ENCODE measurements at regions not wholly inside any gene's neighbourhood (a gene's known extent, or its start where the extent isn't known, plus 50 kb on each side); places are given as distances from the start of the nearest gene placed in this dataset.

DNA sequence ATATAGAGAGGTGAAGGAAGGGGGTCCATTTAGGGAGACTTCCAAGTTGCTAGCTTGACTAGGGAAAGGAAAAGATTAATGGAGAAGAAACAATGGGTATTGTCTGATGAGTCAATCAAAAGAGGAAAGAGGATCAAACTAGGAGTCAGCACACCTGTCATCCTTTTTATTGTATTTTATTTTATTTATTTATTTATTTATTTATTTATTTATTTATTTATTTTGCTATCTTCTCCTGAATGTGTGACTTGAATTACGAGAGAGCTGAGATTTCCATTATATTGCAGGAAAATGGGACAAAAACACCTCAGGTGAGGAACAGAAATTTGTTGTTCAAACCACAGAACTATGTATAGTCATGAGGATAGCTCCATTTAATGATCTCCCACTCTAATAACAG lies 58.9 kb downstream of the NUDT11 start:
- DNase-seq, result no peak

DNA sequence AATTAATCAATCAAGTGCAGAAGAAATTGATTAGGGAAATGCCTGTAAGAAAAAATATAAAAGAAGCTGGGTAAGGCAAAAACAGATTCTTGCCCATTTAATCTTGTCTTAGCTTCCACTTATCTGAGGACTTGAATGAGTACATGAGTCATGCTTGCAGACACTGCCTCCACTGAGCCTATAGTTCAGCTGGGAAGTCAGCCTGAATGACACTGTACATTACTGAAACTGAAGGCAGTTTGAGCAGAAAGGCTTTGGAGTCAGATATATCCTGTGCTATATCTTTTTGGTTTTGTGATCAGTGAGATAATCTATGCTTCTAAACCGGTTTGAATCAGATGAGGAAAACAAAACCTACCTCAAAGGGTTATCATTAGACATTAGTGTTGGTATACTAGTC lies 61.3 kb downstream of the NUDT11 start:
- peak in 1 of 5 experiments; percentile 50 for DNase-seq

DNA sequence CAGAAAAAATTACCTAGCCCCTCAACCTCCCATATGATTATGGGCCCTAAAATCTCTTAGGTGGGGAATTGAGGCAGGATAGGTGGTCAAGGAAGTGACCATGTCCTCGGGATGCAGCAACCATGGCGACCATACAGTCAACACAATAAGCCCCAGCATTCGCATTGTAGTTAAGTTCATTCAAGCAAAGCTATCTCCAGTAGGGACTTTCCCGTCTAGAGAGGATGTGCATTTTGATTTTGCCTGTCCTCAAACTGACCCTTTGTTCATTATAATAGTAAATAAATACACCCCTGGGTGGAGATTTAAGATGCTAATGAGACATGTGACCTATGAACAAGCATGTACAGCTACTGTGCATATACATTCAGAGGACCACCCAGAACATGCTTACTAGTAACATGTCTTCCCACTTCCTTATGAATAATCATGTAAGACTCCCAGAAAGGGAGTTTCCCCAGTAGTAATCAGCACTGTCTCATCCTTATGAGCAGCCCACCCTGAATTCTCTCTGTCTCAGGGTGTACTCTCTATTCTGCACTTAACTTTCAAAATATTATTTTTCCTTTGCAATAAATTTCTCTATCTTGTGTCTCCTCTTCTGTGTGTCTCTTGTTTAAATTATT lies 74.3 kb downstream of the NUDT11 start:
- no peak for DNase-seq

DNA sequence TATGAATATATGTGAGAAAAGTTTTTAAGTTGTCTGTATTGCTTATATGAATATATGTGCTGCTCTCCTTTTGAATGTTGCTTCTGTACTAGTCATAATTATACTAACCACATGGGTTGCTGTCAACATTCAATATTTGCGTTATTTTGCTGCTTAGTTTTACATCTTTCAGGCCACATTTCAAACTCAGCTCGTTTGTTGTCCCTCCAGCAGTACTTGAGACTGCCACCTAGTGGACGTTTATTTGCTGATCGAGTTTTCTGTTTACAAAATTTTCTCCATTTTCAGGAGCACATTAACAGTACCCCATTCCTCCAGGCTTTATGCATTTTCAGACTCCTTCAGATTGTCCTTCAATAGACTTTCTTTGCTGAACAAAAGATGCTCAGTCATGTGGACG lies 75.8 kb downstream of the NUDT11 start:
- DNase-seq, result peak in 2 of 5 experiments; percentile 7 to 57

DNA sequence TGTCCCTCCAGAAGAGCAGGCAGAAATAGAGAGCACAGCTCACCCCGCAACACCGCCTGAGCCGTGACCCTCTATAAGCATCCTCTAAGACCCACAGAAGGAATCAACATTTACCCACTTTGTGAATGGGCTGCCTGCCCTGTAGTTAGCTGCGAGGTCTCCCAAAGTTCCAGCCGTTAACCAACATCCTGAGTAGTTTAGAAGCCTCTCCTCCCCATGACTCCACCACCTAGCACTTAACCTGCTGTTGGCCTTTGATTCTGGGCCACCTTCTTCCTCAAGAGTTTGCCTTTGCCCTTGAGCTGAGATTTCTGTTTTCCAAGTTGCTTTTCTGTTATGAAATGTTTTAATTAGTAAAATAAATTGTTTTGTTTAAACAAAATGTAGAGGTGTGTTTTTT lies 75.8 kb downstream of the NUDT10 start:
- DNase-seq, result no peak

DNA sequence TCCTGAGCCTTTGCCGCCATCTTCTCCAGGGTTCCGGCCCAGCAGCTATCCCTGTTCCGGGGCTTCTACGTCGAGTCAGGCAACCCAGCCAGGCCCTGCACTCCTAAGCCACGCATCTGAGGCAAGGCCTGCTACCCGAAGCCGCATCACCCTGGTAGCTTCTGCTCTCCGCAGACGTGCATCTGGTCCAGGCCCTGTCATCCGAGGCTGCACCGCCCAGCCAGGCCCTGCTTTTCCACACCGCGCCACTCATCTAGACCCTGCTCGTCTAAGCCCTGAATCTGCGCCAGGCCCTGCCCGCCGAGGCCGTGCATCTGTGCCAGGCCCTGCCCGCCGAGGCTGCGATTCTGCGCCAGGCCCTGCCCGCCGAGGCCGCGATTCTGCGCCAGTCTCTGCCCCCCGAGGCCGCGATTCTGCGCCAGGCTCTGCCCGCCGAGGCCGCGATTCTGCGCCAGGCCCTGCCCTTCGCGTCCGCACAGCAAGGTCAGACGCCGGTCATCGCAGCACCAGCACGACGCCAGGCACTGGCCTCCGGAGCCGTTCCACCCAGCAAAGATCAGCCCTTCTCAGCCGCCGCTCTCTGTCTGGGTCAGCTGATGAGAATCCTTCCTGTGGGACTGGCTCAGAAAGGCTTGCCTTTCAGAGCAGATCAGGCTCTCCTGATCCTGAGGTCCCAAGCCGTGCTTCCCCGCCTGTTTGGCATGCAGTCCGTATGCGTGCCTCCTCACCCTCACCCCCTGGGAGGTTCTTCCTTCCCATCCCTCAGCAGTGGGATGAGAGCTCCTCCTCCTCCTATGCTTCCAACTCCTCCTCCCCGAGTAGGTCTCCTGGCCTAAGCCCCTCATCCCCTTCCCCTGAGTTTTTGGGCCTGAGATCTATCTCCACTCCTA lies 75.1 kb downstream of the NUDT10 start:
- no peak for DNase-seq

DNA sequence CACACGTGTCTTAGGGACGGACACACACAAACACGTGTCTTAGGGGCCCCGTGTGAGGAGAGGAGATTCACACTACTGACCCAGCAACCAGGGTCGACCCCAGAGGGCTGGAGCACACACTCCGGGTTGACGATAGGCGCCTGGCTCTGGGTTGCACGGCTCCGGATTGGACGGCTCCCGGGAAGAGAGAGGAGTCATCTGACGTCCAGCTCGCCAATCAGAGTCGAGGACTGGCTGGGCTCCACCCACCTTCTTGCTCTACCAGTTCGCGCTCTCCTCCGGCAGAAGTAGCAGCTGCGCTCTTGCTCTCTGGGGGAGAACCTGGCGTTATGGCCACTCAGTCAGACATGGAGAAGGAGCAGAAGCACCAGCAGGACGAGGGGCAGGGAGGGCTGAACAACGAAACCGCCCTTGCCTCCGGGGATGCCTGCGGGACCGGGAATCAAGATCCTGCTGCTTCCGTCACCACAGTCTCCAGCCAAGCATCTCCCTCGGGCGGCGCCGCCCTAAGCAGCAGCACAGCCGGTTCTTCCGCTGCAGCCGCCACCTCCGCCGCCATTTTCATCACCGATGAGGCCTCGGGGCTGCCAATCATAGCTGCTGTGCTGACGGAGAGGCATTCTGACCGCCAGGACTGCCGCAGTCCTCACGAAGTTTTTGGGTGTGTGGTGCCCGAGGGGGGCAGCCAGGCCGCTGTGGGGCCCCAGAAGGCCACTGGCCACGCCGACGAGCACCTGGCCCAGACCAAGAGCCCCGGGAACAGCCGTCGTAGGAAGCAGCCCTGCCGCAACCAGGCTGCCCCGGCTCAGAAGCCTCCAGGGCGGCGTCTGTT lies 74.3 kb downstream of the NUDT10 start:
- DNase-seq, result no peak

DNA sequence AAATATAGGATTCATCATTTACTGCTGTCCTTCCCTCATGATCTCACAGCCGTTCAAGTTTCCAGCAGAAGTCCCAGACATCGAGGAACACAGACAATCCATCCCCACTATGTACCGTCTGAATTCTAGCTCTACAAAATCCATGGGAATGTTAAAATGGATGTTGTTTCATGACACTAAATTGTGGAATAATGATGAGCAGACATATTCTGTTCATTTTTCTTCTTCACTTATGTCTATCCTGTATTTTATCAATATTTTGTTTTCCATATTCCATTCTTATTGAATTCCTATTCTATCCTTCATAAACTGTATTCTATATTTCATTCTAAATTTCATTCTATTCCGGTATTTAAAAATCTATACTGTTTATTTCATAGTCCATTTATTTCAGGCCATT lies 71.8 kb downstream of the NUDT10 start:
- no peak for DNase-seq

DNA sequence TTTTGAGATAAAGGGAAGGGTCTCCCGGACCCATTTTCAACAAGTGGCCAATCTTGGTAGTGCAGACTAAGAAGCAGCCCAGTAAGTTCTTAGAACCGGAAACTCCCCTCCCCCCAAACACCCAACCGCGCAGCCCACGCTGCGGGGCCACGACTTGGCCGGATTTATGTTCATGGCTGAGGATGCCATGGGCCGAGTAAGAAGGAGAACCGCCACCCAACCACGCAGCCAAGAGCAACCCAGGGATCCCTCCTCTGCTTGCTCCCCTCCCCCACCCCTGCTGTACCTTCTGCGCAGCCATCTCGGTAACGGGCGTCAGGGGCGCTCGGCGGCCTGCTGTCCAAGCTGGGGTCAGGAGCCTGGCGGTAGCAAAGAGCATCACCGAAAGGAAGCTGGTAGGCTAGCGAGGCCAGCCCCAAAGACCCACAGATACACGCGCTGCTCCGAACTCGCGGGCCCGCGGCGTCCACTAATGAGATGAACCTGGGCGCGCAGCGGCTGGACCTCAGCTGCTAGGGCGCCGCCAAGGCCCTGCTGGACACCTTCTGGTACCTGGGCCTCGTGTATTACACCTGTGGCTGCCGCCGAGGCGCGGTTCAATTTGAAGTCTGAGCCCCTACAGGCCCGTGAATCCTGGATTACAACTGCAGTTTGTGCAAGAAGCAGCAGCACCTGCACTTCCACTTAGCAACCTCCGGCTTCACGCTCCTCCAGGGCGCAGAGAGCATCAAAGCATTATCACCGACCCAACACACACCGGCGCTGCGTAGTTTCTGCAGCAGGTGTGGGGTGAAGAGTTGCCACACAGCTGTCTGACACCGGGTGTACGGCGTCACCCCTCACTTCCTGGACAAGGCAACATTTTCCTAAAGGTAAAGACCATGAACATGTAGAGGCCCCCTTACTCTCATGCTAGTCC lies 63.4 kb downstream of the NUDT10 start:
- peak in 4 of 5 experiments; percentile 18 to 78 (median 50) for DNase-seq

DNA sequence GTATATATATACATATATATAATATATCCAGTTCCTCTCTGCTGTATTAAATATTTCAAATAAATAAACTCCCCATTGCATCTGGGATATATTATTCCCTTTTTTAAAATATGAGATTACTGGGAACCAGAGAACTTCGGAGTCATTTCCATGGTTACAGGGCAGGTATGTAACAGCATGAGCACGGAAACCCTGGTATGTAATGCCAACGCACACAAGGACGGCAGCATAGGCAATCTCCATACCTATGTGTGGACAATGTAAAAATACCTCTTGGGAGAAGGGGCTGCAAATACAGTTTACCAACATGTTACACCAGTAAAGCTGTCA lies 62.8 kb downstream of the NUDT10 start:
- no peak for DNase-seq
